Naive thymus-derived CD4-positive, alpha-beta T cell (primary cell): ENCODE measurements at regions not wholly inside any gene's neighbourhood (a gene's known extent, or its start where the extent isn't known, plus 50 kb on each side); places are given as distances from the start of the nearest gene placed in this dataset.

ENCODE experiments used
- ATAC-seq: fragments of 150-1000 bp; cut with Tn5 transposase; 2 replicates; pipeline ENCODE4 v1.10.0; 2021; ENCODE audit warnings: mild to moderate bottlenecking, moderate library complexity
- CTCF ChIA-PET: fragments of 350-600 bp; sonication (Branson Sonifier 250); formaldehyde crosslinking; loops from one replicate; lab custom pipeline; 2021; ENCODE audit warnings: antibody characterized with exemption; lab: Charles Lee
- POLR2A ChIA-PET: fragments of 350-600 bp; sonication (Branson Sonifier 250); formaldehyde crosslinking; loops from one replicate; lab custom pipeline; 2021; ENCODE audit warnings: antibody characterized with exemption, inconsistent platforms; lab: Charles Lee
- DNase-seq, 9 donors: peaks; one replicate each; pipeline versions ENCODE4 v3.0.0 to v3.0.0-alpha.2; 2020 to 2022; ENCODE audit warnings: mixed read lengths in 1 of 9
- H3K27ac ChIP-seq: one replicate; pipeline ENCODE4 v1.7.0; 2013; ENCODE audit warnings: mild to moderate bottlenecking, low read depth, low read length, moderate library complexity
- H3K27me3 ChIP-seq, 2 donors: one replicate each; pipeline ENCODE4 v1.7.0; 2013; ENCODE audit warnings: low read length in 2 of 2, mild to moderate bottlenecking in 2 of 2, moderate library complexity in 2 of 2; ENCODE audit not compliant: control insufficient read depth in 2 of 2, insufficient read depth in 2 of 2
- H3K36me3 ChIP-seq, 3 experiments: 1 replicate in 2 of 3; 2 replicates in 1 of 3; pipeline ENCODE4 v1.7.0; 2013; ENCODE audit warnings: low read length in 3 of 3, mild to moderate bottlenecking in 3 of 3, moderate library complexity in 1 of 3; ENCODE audit not compliant: insufficient read depth in 3 of 3, control insufficient read depth in 2 of 3
- H3K4me1 ChIP-seq, 2 donors: one replicate each; pipeline ENCODE4 v1.7.0; 2013; ENCODE audit warnings: low read length in 2 of 2, mild to moderate bottlenecking in 2 of 2, moderate library complexity in 1 of 2; ENCODE audit not compliant: control insufficient read depth in 2 of 2, insufficient read depth in 2 of 2
- H3K4me3 ChIP-seq: 2 replicates; pipeline ENCODE4 v1.7.0; 2013; ENCODE audit warnings: mild to moderate bottlenecking, low read length
- H3K9me3 ChIP-seq, 3 experiments: 1 replicate in 2 of 3; 2 replicates in 1 of 3; pipeline ENCODE4 v1.7.0; 2013; ENCODE audit warnings: low read length in 3 of 3; ENCODE audit not compliant: control insufficient read depth in 2 of 3
- H3K27ac Mint-ChIP-seq, 9 donors: one replicate each; pipeline ENCODE4 v1.8.0; 2020 to 2022; ENCODE audit warnings: mixed read lengths in 9 of 9, mild to moderate bottlenecking in 8 of 9, moderate library complexity in 5 of 9, inconsistent platforms in 2 of 9
- H3K27me3 Mint-ChIP-seq, 5 donors: one replicate each; pipeline ENCODE4 v1.8.0; 2021 to 2022; ENCODE audit warnings: mixed read lengths in 5 of 5, mild to moderate bottlenecking in 1 of 5
- H3K36me3 Mint-ChIP-seq, 5 donors: one replicate each; pipeline ENCODE4 v1.8.0; 2020 to 2022; ENCODE audit warnings: mixed read lengths in 5 of 5, mild to moderate bottlenecking in 3 of 5, inconsistent platforms in 1 of 5
- H3K4me1 Mint-ChIP-seq, 7 donors: one replicate each; pipeline ENCODE4 v1.8.0; 2020 to 2022; ENCODE audit warnings: mixed read lengths in 7 of 7, mild to moderate bottlenecking in 3 of 7, inconsistent platforms in 1 of 7
- H3K4me3 Mint-ChIP-seq, 10 donors: one replicate each; pipeline ENCODE4 v1.8.0; 2020 to 2022; ENCODE audit warnings: mild to moderate bottlenecking in 10 of 10, mixed read lengths in 10 of 10, moderate library complexity in 6 of 10, inconsistent platforms in 2 of 10
- H3K9me3 Mint-ChIP-seq, 11 donors: one replicate each; pipeline ENCODE4 v1.8.0; 2020 to 2022; ENCODE audit warnings: mixed read lengths in 11 of 11, mild to moderate bottlenecking in 4 of 11, inconsistent platforms in 1 of 11, moderate library complexity in 1 of 11
- intact Hi-C, 2 donors: fragments of 100-400 bp; cut with micrococcal nuclease; formaldehyde crosslinking; loops; one replicate each; pipeline ENCODE4 v1.15.1; 2023

DNA sequence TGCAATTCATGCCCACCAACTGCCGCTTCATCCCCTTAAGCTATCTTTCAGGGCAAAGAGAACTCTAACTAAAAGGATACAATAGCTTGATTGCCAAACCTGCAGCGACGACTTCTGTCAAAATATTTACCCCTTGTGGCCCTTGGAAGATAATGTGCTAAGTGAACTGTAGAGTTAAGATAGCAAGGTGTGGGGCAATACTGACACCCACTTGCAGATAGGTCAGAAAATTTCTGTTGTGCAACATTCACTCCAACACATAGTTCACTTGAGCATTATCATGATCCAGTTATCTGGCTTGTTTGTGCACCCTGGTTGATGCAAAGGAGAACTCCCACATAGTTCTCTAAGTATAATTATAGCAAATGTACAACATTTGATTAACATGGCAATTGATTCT, 55.6 kb downstream of the RHOXF2B start:
- intact Hi-C loops = no loop called here
- Histone ChIP-seq H3K4me3 (no peak overlapping the region), H3K27ac (no peak overlapping the region), H3K4me1 (no peaks in the 10 kb centered on the region), H3K36me3 (no peaks in the 10 kb centered on the region), H3K27me3 (peaks cover 0 to 6% of the 10 kb centered on the region in 2 donors), H3K9me3 (no peaks in the 10 kb centered on the region)
- ChIA-PET POLR2A (no interaction called here), CTCF (no interaction called here)
- H3K4me1 Mint-ChIP-seq = no peaks in the 10 kb centered on the region
- no peaks in the 10 kb centered on the region for H3K9me3 Mint-ChIP-seq
- no peak overlapping the region for H3K4me3 Mint-ChIP-seq
- no peak overlapping the region for H3K27ac Mint-ChIP-seq
- ATAC-seq (peak; percentile 46), DNase-seq (no peak)
- H3K36me3 Mint-ChIP-seq = no peaks in the 10 kb centered on the region
- H3K27me3 Mint-ChIP-seq = peaks cover 14 to 31% (median 18%) of the 10 kb centered on the region in 5 donors

GRCh38 chrX:120020305-120020704, 57.2 kb downstream of the RHOXF2B start:
- H3K27ac ChIP-seq = no peak overlapping the region
- Mint-ChIP-seq H3K9me3 (no peaks in the 10 kb centered on the region), H3K36me3 (no peaks in the 10 kb centered on the region), H3K4me1 (peaks cover 0 to 8% (median 5%) of the 10 kb centered on the region in 7 donors), H3K27me3 (peaks cover 18 to 43% (median 23%) of the 10 kb centered on the region in 5 donors), H3K27ac (no peak overlapping the region), H3K4me3 (no peak overlapping the region)
- H3K4me3 ChIP-seq = no peak overlapping the region
- intact Hi-C loops = no loop called here
- H3K27me3 ChIP-seq = peaks cover 0 to 6% of the 10 kb centered on the region in 2 donors
- ChIA-PET POLR2A (no interaction called here), CTCF (no interaction called here)
- no peak for ATAC-seq
- H3K4me1 ChIP-seq = peaks cover 0 to 6% of the 10 kb centered on the region in 2 donors
- H3K36me3 ChIP-seq = no peaks in the 10 kb centered on the region
- DNase-seq = no peak
- H3K9me3 ChIP-seq = no peaks in the 10 kb centered on the region

GRCh38 chrX:120016068-120016441, 61.4 kb downstream of the RHOXF2B start:
- intact Hi-C loops = no loop called here
- H3K27me3 ChIP-seq = peaks cover 0 to 6% of the 10 kb centered on the region in 2 donors
- ATAC-seq = no peak

DNA sequence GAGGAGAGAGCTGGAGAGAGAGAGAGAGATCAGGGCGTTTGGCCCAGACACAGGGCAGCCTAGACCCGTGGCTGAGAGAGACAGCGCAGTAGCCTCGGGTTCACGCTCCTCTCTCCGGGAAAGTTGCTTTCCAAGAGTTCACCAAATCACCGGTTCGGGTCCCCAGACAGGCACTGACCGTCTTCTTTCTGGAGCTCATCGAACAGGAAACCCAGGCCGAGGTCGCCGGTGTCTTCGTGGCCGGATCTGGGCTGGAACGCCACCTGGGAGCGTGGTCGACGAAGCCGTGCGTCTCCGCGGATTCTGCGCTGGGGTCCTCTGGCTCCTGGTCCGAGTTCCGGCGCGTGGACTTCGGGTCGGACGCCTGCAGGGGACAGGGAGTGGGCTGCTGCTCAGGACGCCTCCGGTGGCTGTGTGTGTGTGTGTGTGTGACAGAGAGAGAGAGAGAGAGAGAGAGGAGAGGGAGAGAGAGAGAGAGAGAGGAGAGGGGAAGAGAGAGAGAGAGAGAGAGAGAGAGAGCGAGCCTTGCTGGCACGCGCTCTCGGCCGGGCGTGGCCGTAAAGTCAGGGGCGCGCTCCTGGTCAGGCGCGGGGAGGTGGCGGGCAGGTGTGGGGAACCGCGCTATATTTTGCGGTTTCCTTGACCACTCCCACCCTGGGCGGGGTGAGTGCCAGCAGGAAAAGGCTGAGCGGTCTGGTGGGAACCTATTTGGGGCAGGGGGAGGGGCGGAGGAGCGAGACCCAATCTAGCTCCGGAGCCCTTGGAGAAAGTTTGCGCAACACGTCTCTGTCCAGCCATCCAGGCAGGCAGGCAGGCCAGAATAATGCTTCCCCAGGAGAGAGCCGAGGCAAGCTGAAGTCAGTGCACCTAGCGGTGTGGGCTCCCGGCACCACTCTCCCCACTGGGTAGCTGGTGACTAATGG, 62.1 kb downstream of the RHOXF2B start:
- H3K9me3 Mint-ChIP-seq = peaks cover 0 to 1% (median 0%) of the 10 kb centered on the region in 11 donors
- Histone ChIP-seq H3K4me3 (no peak overlapping the region), H3K27me3 (peaks cover 0 to 6% of the 10 kb centered on the region in 2 donors), H3K36me3 (no peaks in the 10 kb centered on the region), H3K9me3 (no peaks in the 10 kb centered on the region), H3K4me1 (peaks cover 0 to 6% of the 10 kb centered on the region in 2 donors), H3K27ac (no peak overlapping the region)
- ATAC-seq = peak; percentile 24
- H3K27ac Mint-ChIP-seq = peak overlapping the region in 2 of 9 donors; percentile 19 to 62
- H3K4me3 Mint-ChIP-seq = peak overlapping the region; percentile 16 to 82 (median 70)
- no peak for DNase-seq
- H3K27me3 Mint-ChIP-seq = peaks cover 20 to 72% (median 34%) of the 10 kb centered on the region in 5 donors
- H3K36me3 Mint-ChIP-seq = no peaks in the 10 kb centered on the region
- peaks cover 0 to 13% (median 8%) of the 10 kb centered on the region in 7 donors for H3K4me1 Mint-ChIP-seq
- ChIA-PET CTCF (no interaction called here), POLR2A (no interaction called here)
- intact Hi-C loops = no loop called here

More at GRCh38 chrX:120016068-120016441, 61.4 kb downstream of the RHOXF2B start:
- H3K4me1 Mint-ChIP-seq = peaks cover 0 to 13% (median 8%) of the 10 kb centered on the region in 7 donors
- Histone ChIP-seq H3K27ac (no peak overlapping the region), H3K4me3 (no peak overlapping the region), H3K9me3 (no peaks in the 10 kb centered on the region), H3K4me1 (peaks cover 0 to 6% of the 10 kb centered on the region in 2 donors), H3K36me3 (no peaks in the 10 kb centered on the region)
- H3K36me3 Mint-ChIP-seq = no peaks in the 10 kb centered on the region
- no peak for DNase-seq
- H3K27me3 Mint-ChIP-seq = peaks cover 20 to 69% (median 32%) of the 10 kb centered on the region in 5 donors
- H3K9me3 Mint-ChIP-seq = peaks cover 0 to 1% (median 0%) of the 10 kb centered on the region in 11 donors
- peak overlapping the region in 1 of 9 donors; percentile 56 for H3K27ac Mint-ChIP-seq
- peak overlapping the region in 9 of 10 donors; percentile 45 to 82 (median 71) for H3K4me3 Mint-ChIP-seq
- CTCF ChIA-PET = no interaction called here
- POLR2A ChIA-PET = no interaction called here

- H3K4me1 Mint-ChIP-seq = peaks cover 0 to 13% (median 8%) of the 10 kb centered on the region in 7 donors
- no peak for DNase-seq
- Histone ChIP-seq H3K4me3 (no peak overlapping the region), H3K9me3 (no peaks in the 10 kb centered on the region), H3K27me3 (peaks cover 0 to 6% of the 10 kb centered on the region in 2 donors), H3K4me1 (peaks cover 0 to 6% of the 10 kb centered on the region in 2 donors), H3K27ac (no peak overlapping the region), H3K36me3 (no peaks in the 10 kb centered on the region)
- ATAC-seq = no peak
- H3K36me3 Mint-ChIP-seq = no peaks in the 10 kb centered on the region
- intact Hi-C loops = no loop called here
- peak overlapping the region; percentile 16 to 82 (median 70) for H3K4me3 Mint-ChIP-seq
- ChIA-PET CTCF (no interaction called here), POLR2A (no interaction called here)
- no peak overlapping the region for H3K27ac Mint-ChIP-seq
- H3K27me3 Mint-ChIP-seq = peaks cover 21 to 71% (median 34%) of the 10 kb centered on the region in 5 donors
- peaks cover 0 to 1% (median 0%) of the 10 kb centered on the region in 11 donors for H3K9me3 Mint-ChIP-seq
These were observed 62.9 kb downstream of the RHOXF2B start for GRCh38 chrX:120014354-120015130.

DNA sequence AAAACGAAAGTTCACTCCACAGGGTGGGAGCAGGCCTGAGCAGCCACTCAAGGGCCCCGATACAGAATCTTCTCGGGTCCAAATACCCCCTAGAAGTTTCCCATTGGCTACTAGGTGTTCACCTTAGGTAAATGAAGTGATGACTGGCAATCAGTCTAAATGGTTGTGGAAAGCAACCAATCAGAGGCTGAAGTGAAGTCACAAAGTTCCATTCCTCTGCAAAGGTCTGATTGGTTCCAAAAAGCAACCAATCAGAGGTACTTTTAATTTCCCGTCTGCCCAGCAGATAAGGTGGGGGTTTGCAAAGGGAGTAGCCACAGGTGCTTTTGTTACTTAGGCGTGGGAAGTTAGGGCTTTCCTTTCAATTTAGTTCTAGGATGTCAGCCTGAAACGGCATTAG, 58.2 kb upstream of the NKAP start:
- peaks cover 0 to 4% (median 0%) of the 10 kb centered on the region in 11 donors for H3K9me3 Mint-ChIP-seq

More for the DNA sequence above, 58.2 kb upstream of the NKAP start:
- DNase-seq (no peak), ATAC-seq (no peak)
- H3K4me3 Mint-ChIP-seq = no peak overlapping the region
- H3K27me3 ChIP-seq = peaks cover 0 to 5% of the 10 kb centered on the region in 2 donors
- H3K36me3 ChIP-seq = no peaks in the 10 kb centered on the region
- peaks cover 0 to 18% (median 9%) of the 10 kb centered on the region in 7 donors for H3K4me1 Mint-ChIP-seq
- no peak overlapping the region for H3K27ac Mint-ChIP-seq
- no peaks in the 10 kb centered on the region for H3K36me3 Mint-ChIP-seq
- H3K4me1 ChIP-seq = no peaks in the 10 kb centered on the region
- CTCF ChIA-PET = interaction anchor here (0.7 kb wide), 1 partner anchor 362 kb away, joined by 3 read pairs; no protein-coding TSS in a partner anchor
- intact Hi-C loops = no loop called here
- no peak overlapping the region for H3K4me3 ChIP-seq
- H3K9me3 ChIP-seq = no peaks in the 10 kb centered on the region
- H3K27ac ChIP-seq = no peak overlapping the region
- POLR2A ChIA-PET = no interaction called here
- peaks cover 31 to 66% (median 45%) of the 10 kb centered on the region in 5 donors for H3K27me3 Mint-ChIP-seq
